ENCODE measurements at regions not wholly inside any gene's neighbourhood (a gene's known extent, or its start where the extent isn't known, plus 50 kb on each side); places are given as distances from the start of the nearest gene placed in this dataset.

DNA sequence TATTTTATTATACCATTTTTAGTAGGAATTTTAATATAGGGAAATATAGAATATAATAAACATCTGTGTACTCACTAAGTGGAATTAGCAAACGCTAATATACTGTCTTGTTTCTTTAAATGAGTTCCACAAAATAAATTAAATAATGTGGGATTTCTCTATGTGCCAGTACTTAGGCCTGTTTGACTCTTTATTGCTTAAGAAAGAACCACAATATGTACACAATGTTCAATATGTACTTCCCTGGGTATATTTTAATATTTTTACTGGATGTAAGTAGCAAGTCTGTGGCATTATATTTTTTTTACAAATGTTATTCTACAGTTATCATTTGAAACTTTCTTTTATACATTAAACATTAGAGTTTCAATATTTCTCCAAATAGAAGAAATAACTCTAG is 92.5 kb upstream of the CARD18 start:
- TF ChIP-seq EZH2phosphoT487 (IDR thresholded peaks at IDR 0.05; ENCODE audit: insufficient read depth, low read depth) (no peak), EZH2 (IDR thresholded peaks at IDR 0.05; ENCODE audit: insufficient read depth, poor library complexity, severe bottlenecking) (no peak)
- no peak for DNase-seq
- in situ Hi-C loops (cut with MboI): no loop called here

DNA sequence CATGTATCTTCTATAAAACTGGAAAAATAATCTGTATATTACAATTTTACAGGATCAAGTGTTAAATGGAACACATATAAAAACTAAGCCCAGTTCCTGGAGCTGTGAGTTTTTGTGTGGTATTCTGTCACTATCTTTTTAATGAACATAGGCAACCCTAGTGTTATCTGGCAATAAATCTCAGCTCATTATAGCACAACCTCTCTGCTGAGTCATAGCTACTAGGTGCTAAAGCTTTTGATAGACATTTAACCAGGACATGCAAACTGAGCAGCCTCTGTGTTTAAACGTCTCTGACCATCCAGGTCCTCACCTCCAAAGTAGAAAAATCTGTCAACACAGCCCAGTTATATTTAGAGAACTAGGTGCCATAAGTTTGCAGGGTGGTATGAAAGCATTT is 91.0 kb upstream of the CARD18 start:
- 67 to 72% methylated on average over 1 of the region's 1 CpG for WGBS, 2 experiments (ENCODE audit: low coverage in 1 of 2, low lambda C conversion rate in 2 of 2, missing lambda C conversion rate in 2 of 2)

More for the DNA sequence above, 92.5 kb upstream of the CARD18 start:
- no peaks in the 10 kb centered on the region for H3K79me2 ChIP-seq (ENCODE audit: insufficient read depth)
- 93 to 97% methylated on average over 1 of the region's 1 CpG for WGBS, 2 experiments (ENCODE audit: low coverage in 1 of 2, low lambda C conversion rate in 2 of 2, missing lambda C conversion rate in 2 of 2)
- H2AFZ ChIP-seq: no peak overlapping the region
- no peak overlapping the region for H3K4me2 ChIP-seq (ENCODE audit: unreplicated experiment)
- no peak overlapping the region for H3K4me3 ChIP-seq
- no peaks in the 10 kb centered on the region for H3K36me3 ChIP-seq (ENCODE audit: low read depth)
- peaks cover 14% of the 10 kb centered on the region for H3F3A ChIP-seq (ENCODE audit: insufficient read depth)
- H4K20me1 ChIP-seq (ENCODE audit: insufficient read depth): no peaks in the 10 kb centered on the region
- H3K9me2 ChIP-seq (ENCODE audit: insufficient read depth): no peaks in the 10 kb centered on the region
- H3K9ac ChIP-seq: no peak overlapping the region
- H3K4me1 ChIP-seq (ENCODE audit: insufficient read depth): peaks cover 19% of the 10 kb centered on the region
- no peaks in the 10 kb centered on the region for H3K27me3 ChIP-seq (replicated peaks; ENCODE audit: insufficient read depth)
- H3K9me3 ChIP-seq (ENCODE audit: low read depth): no peaks in the 10 kb centered on the region
- H3K27ac ChIP-seq: no peak overlapping the region

DNA sequence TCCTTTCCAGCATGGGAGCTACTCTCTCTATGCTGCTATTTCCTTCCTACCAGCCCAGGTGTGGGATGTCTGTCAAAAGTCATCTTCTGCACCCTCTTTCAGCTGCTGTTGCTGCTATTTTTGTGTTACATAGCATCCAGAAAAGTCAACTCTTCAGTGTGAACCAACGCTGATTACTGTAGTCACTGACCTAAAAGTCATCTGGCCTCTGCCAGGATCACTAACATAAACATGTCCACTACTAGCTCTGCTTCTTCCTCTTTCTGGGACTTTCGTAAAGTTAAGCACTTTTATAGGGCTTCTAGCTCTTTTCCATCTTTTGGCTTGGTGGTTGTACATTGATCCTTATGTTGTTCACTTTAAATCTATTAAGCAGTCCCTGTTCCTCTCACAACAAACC is 90.2 kb upstream of the CARD18 start:
- Histone ChIP-seq H3K4me2 (ENCODE audit: unreplicated experiment) (peak overlapping the region; percentile 4), H3K9ac (no peak overlapping the region), H3K79me2 (ENCODE audit: insufficient read depth) (no peaks in the 10 kb centered on the region), H3K4me1 (ENCODE audit: insufficient read depth) (peaks cover 23% of the 10 kb centered on the region), H3K9me3 (ENCODE audit: low read depth) (no peaks in the 10 kb centered on the region), H2AFZ (no peak overlapping the region), H3F3A (ENCODE audit: insufficient read depth) (peaks cover 12% of the 10 kb centered on the region; the same call in 1 of the 2 replicates), H3K27ac (no peak overlapping the region), H3K4me3 (no peak overlapping the region), H3K36me3 (ENCODE audit: low read depth) (no peaks in the 10 kb centered on the region), H4K20me1 (ENCODE audit: insufficient read depth) (no peaks in the 10 kb centered on the region), H3K27me3 (replicated peaks; ENCODE audit: insufficient read depth) (no peaks in the 10 kb centered on the region), H3K9me2 (ENCODE audit: insufficient read depth) (no peaks in the 10 kb centered on the region)
- in situ Hi-C loops (cut with MboI): no loop called here
- no peak for DNase-seq
- WGBS, 2 experiments (ENCODE audit: low coverage in 1 of 2, low lambda C conversion rate in 2 of 2, missing lambda C conversion rate in 2 of 2): 77 to 81% methylated on average over 2 of the region's 2 CpGs
- TF ChIP-seq EZH2 (IDR thresholded peaks at IDR 0.05; ENCODE audit: insufficient read depth, poor library complexity, severe bottlenecking) (no peak), EZH2phosphoT487 (IDR thresholded peaks at IDR 0.05; ENCODE audit: insufficient read depth, low read depth) (no peak)

More for the DNA sequence above, 91.0 kb upstream of the CARD18 start:
- no peak for DNase-seq
- no peaks in the 10 kb centered on the region for H3K36me3 ChIP-seq (ENCODE audit: low read depth)
- no peak for TF ChIP-seq EZH2phosphoT487 (IDR thresholded peaks at IDR 0.05; ENCODE audit: insufficient read depth, low read depth)
- TF ChIP-seq EZH2 (IDR thresholded peaks at IDR 0.05; ENCODE audit: insufficient read depth, poor library complexity, severe bottlenecking): no peak
- in situ Hi-C loops (cut with MboI): no loop called here
- no peak overlapping the region for H3K27ac ChIP-seq
- no peaks in the 10 kb centered on the region for H3K79me2 ChIP-seq (ENCODE audit: insufficient read depth)
- no peaks in the 10 kb centered on the region for H3K9me3 ChIP-seq (ENCODE audit: low read depth)
- no peaks in the 10 kb centered on the region for H3K27me3 ChIP-seq (replicated peaks; ENCODE audit: insufficient read depth)
- H2AFZ ChIP-seq: no peak overlapping the region
- peaks cover 23% of the 10 kb centered on the region for H3K4me1 ChIP-seq (ENCODE audit: insufficient read depth)
- H3K9me2 ChIP-seq (ENCODE audit: insufficient read depth): no peaks in the 10 kb centered on the region
- H4K20me1 ChIP-seq (ENCODE audit: insufficient read depth): no peaks in the 10 kb centered on the region
- H3K4me2 ChIP-seq (ENCODE audit: unreplicated experiment): no peak overlapping the region
- H3F3A ChIP-seq (ENCODE audit: insufficient read depth): peaks cover 12% of the 10 kb centered on the region; the same call in 1 of the 2 replicates
- no peak overlapping the region for H3K4me3 ChIP-seq
- H3K9ac ChIP-seq: no peak overlapping the region

DNA sequence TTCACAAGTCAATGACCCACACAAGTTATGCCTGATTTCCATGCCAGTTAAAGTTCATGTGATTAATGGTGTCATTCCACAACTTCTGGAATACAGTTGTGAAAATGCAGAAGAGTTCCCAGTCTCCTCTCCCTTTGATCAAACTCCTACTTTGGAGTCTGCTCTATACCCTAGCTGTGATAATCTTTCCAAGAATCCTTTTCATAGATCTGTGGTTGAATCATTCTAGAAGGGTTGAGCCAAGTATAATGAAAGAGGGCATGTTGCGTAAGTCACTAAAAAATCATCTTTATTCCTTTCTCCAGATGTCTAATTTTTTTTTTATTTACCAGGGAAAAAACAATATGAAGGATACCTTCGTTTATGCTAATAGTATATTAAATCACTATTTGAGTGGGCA is 89.7 kb upstream of the CARD18 start:
- Histone ChIP-seq H3K27ac (no peak overlapping the region), H3K36me3 (ENCODE audit: low read depth) (no peaks in the 10 kb centered on the region), H3K79me2 (ENCODE audit: insufficient read depth) (no peaks in the 10 kb centered on the region), H3K4me1 (ENCODE audit: insufficient read depth) (peaks cover 24% of the 10 kb centered on the region), H3K27me3 (replicated peaks; ENCODE audit: insufficient read depth) (no peaks in the 10 kb centered on the region), H3K9me3 (ENCODE audit: low read depth) (no peaks in the 10 kb centered on the region), H3K4me2 (ENCODE audit: unreplicated experiment) (peak overlapping the region; percentile 4), H3K9me2 (ENCODE audit: insufficient read depth) (no peaks in the 10 kb centered on the region), H3K4me3 (no peak overlapping the region), H2AFZ (no peak overlapping the region), H3F3A (ENCODE audit: insufficient read depth) (peaks cover 12% of the 10 kb centered on the region; the same call in 1 of the 2 replicates), H3K9ac (no peak overlapping the region), H4K20me1 (ENCODE audit: insufficient read depth) (no peaks in the 10 kb centered on the region)
- peak; percentile 83 for DNase-seq
- 16 to 18% methylated on average over 2 of the region's 2 CpGs for WGBS, 2 experiments (ENCODE audit: low coverage in 1 of 2, low lambda C conversion rate in 2 of 2, missing lambda C conversion rate in 2 of 2)
- no peak for TF ChIP-seq EZH2phosphoT487 (IDR thresholded peaks at IDR 0.05; ENCODE audit: insufficient read depth, low read depth)
- in situ Hi-C loops (cut with MboI): no loop called here

DNA sequence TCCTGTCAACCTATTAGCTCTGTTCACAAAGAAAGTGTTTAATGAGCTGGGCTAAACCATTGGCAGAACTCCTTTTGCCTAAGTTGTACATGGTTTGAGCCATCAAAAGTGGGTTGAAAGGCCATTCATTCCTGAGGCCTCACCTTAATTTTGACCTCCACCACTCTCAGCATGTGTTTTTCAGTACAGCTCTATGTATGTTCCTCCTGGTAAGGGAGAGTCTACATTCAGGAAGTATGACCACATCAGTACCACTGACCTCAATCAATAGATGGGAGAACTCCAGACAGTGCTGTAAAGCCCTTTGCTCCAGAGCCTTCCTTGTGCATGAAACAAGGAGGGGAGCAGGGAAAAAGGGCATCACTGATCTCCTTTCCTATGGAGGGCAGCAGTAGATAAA is 87.8 kb upstream of the CARD18 start:
- Histone ChIP-seq H4K20me1 (ENCODE audit: insufficient read depth) (no peaks in the 10 kb centered on the region), H3K4me3 (no peak overlapping the region), H3K9me3 (ENCODE audit: low read depth) (no peaks in the 10 kb centered on the region), H3F3A (ENCODE audit: insufficient read depth) (peaks cover 12% of the 10 kb centered on the region; the same call in 1 of the 2 replicates), H3K4me1 (ENCODE audit: insufficient read depth) (peaks cover 27% of the 10 kb centered on the region), H2AFZ (no peak overlapping the region), H3K27ac (no peak overlapping the region), H3K36me3 (ENCODE audit: low read depth) (no peaks in the 10 kb centered on the region), H3K9ac (no peak overlapping the region), H3K9me2 (ENCODE audit: insufficient read depth) (no peaks in the 10 kb centered on the region), H3K79me2 (ENCODE audit: insufficient read depth) (no peaks in the 10 kb centered on the region), H3K27me3 (replicated peaks; ENCODE audit: insufficient read depth) (no peaks in the 10 kb centered on the region), H3K4me2 (ENCODE audit: unreplicated experiment) (no peak overlapping the region)
- in situ Hi-C loops (cut with MboI): no loop called here
- no peak for TF ChIP-seq EZH2phosphoT487 (IDR thresholded peaks at IDR 0.05; ENCODE audit: insufficient read depth, low read depth)
- TF ChIP-seq EZH2 (IDR thresholded peaks at IDR 0.05; ENCODE audit: insufficient read depth, poor library complexity, severe bottlenecking): no peak
- DNase-seq: no peak
